ENCODE measurements at regions not wholly inside any gene's neighbourhood (a gene's known extent, or its start where the extent isn't known, plus 50 kb on each side); places are given as distances from the start of the nearest gene placed in this dataset.

DNA sequence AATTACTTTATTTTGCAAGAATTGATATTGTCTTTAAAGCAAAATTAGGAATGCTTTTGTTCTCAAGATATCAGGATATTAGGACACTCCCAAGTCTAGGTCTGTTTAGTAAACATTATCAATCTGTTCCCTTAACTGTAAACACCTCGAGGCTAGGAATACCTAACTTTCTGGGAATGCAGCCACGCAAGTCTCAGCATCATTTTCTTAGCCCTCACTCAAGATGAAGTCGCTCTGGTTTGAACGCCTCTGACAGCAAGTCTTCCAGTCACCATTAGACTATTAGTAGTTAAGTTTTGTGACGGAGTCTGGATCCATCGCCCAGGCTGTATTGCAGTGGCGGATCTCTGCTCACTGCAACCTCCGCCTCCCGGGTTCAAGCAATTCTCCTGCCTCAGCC, 128.0 kb upstream of the MYO3A start:
- TF ChIP-seq, protein P1, sequence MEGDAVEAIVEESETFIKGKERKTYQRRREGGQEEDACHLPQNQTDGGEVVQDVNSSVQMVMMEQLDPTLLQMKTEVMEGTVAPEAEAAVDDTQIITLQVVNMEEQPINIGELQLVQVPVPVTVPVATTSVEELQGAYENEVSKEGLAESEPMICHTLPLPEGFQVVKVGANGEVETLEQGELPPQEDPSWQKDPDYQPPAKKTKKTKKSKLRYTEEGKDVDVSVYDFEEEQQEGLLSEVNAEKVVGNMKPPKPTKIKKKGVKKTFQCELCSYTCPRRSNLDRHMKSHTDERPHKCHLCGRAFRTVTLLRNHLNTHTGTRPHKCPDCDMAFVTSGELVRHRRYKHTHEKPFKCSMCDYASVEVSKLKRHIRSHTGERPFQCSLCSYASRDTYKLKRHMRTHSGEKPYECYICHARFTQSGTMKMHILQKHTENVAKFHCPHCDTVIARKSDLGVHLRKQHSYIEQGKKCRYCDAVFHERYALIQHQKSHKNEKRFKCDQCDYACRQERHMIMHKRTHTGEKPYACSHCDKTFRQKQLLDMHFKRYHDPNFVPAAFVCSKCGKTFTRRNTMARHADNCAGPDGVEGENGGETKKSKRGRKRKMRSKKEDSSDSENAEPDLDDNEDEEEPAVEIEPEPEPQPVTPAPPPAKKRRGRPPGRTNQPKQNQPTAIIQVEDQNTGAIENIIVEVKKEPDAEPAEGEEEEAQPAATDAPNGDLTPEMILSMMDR (IDR thresholded peaks at IDR 0.05), result no peak
- TF ChIP-seq POLR2A (IDR thresholded peaks at IDR 0.05), result no peak
- no peak for TF ChIP-seq POLR2AphosphoS5 (IDR thresholded peaks at IDR 0.05; ENCODE audit: insufficient read depth in 1 of 2, low read depth in 1 of 2)
